HepG2 (cell line): ENCODE measurements at regions not wholly inside any gene's neighbourhood (a gene's known extent, or its start where the extent isn't known, plus 50 kb on each side); places are given as distances from the start of the nearest gene placed in this dataset.

Experiments
- SP5 ChIP-seq: IDR thresholded peaks from 2 replicates; pipeline ENCODE4 v1.6.1; 2016; ENCODE audit warnings: low read depth, borderline replicate concordance
- YY1 ChIP-seq: IDR thresholded peaks from 2 replicates; pipeline ENCODE4 v1.6.1; 2011; ENCODE audit warnings: low read length, low read depth, moderate library complexity, mild to moderate bottlenecking; ENCODE audit not compliant: insufficient read depth, insufficient replicate concordance
- ZSCAN29 ChIP-seq: sonication (generic); formaldehyde crosslinking; conservative IDR thresholded peaks from 2 replicates; pipeline ENCODE4 v1.4.0; 2020; ENCODE audit warnings: mild to moderate bottlenecking, missing genetic modification reagents
- TF ChIP-seq, protein P1 (sequence below): sonication (generic); formaldehyde crosslinking; IDR thresholded peaks from 2 replicates; pipeline ENCODE4 v1.9.0; 2021; ENCODE audit warnings: mild to moderate bottlenecking, missing genetic modification reagents
- TF ChIP-seq, protein P2 (sequence below): sonication (generic); formaldehyde crosslinking; IDR thresholded peaks from one replicate; pipeline ENCODE4 v1.5.1; 2020; ENCODE audit warnings: mild to moderate bottlenecking, missing genetic modification reagents; ENCODE audit errors: not compliant biosample characterization
- TF ChIP-seq, protein P3 (sequence below): sonication (generic); formaldehyde crosslinking; IDR thresholded peaks from 2 replicates; pipeline ENCODE4 v1.8.1; 2023; ENCODE audit warnings: mild to moderate bottlenecking, inconsistent platforms, moderate library complexity, missing genetic modification reagents, borderline replicate concordance

DNA sequence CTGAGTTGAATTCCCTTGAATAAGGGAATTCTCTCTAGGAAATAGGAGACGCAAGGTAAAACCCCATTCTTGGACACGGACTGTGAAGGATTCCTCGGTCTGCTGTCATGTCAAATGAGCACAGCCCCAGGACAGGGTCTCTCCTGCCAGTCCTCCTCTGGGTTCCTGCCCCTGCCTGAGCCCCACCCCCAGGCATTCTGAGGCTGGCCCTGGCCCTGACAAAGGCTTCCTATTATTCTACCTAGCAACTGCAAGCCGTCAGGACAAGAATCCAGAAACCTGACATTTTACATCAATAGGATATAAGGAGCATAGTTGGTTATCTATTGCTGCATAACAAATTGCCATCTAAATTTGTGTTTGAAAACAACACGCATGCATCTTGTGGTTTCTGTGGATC, 253.3 kb upstream of the AGAP1 start (continued):
- TF ChIP-seq, protein P1, sequence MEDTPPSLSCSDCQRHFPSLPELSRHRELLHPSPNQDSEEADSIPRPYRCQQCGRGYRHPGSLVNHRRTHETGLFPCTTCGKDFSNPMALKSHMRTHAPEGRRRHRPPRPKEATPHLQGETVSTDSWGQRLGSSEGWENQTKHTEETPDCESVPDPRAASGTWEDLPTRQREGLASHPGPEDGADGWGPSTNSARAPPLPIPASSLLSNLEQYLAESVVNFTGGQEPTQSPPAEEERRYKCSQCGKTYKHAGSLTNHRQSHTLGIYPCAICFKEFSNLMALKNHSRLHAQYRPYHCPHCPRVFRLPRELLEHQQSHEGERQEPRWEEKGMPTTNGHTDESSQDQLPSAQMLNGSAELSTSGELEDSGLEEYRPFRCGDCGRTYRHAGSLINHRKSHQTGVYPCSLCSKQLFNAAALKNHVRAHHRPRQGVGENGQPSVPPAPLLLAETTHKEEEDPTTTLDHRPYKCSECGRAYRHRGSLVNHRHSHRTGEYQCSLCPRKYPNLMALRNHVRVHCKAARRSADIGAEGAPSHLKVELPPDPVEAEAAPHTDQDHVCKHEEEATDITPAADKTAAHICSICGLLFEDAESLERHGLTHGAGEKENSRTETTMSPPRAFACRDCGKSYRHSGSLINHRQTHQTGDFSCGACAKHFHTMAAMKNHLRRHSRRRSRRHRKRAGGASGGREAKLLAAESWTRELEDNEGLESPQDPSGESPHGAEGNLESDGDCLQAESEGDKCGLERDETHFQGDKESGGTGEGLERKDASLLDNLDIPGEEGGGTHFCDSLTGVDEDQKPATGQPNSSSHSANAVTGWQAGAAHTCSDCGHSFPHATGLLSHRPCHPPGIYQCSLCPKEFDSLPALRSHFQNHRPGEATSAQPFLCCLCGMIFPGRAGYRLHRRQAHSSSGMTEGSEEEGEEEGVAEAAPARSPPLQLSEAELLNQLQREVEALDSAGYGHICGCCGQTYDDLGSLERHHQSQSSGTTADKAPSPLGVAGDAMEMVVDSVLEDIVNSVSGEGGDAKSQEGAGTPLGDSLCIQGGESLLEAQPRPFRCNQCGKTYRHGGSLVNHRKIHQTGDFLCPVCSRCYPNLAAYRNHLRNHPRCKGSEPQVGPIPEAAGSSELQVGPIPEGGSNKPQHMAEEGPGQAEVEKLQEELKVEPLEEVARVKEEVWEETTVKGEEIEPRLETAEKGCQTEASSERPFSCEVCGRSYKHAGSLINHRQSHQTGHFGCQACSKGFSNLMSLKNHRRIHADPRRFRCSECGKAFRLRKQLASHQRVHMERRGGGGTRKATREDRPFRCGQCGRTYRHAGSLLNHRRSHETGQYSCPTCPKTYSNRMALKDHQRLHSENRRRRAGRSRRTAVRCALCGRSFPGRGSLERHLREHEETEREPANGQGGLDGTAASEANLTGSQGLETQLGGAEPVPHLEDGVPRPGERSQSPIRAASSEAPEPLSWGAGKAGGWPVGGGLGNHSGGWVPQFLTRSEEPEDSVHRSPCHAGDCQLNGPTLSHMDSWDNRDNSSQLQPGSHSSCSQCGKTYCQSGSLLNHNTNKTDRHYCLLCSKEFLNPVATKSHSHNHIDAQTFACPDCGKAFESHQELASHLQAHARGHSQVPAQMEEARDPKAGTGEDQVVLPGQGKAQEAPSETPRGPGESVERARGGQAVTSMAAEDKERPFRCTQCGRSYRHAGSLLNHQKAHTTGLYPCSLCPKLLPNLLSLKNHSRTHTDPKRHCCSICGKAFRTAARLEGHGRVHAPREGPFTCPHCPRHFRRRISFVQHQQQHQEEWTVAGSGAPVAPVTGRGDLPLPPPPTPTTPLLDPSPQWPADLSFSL (CRISPR knock-in tag) = no peak
- TF ChIP-seq ZSCAN29 (CRISPR knock-in tag) (no peak), YY1 (no peak), SP5 (CRISPR knock-in tag) (no peak)
- TF ChIP-seq, protein P2, sequence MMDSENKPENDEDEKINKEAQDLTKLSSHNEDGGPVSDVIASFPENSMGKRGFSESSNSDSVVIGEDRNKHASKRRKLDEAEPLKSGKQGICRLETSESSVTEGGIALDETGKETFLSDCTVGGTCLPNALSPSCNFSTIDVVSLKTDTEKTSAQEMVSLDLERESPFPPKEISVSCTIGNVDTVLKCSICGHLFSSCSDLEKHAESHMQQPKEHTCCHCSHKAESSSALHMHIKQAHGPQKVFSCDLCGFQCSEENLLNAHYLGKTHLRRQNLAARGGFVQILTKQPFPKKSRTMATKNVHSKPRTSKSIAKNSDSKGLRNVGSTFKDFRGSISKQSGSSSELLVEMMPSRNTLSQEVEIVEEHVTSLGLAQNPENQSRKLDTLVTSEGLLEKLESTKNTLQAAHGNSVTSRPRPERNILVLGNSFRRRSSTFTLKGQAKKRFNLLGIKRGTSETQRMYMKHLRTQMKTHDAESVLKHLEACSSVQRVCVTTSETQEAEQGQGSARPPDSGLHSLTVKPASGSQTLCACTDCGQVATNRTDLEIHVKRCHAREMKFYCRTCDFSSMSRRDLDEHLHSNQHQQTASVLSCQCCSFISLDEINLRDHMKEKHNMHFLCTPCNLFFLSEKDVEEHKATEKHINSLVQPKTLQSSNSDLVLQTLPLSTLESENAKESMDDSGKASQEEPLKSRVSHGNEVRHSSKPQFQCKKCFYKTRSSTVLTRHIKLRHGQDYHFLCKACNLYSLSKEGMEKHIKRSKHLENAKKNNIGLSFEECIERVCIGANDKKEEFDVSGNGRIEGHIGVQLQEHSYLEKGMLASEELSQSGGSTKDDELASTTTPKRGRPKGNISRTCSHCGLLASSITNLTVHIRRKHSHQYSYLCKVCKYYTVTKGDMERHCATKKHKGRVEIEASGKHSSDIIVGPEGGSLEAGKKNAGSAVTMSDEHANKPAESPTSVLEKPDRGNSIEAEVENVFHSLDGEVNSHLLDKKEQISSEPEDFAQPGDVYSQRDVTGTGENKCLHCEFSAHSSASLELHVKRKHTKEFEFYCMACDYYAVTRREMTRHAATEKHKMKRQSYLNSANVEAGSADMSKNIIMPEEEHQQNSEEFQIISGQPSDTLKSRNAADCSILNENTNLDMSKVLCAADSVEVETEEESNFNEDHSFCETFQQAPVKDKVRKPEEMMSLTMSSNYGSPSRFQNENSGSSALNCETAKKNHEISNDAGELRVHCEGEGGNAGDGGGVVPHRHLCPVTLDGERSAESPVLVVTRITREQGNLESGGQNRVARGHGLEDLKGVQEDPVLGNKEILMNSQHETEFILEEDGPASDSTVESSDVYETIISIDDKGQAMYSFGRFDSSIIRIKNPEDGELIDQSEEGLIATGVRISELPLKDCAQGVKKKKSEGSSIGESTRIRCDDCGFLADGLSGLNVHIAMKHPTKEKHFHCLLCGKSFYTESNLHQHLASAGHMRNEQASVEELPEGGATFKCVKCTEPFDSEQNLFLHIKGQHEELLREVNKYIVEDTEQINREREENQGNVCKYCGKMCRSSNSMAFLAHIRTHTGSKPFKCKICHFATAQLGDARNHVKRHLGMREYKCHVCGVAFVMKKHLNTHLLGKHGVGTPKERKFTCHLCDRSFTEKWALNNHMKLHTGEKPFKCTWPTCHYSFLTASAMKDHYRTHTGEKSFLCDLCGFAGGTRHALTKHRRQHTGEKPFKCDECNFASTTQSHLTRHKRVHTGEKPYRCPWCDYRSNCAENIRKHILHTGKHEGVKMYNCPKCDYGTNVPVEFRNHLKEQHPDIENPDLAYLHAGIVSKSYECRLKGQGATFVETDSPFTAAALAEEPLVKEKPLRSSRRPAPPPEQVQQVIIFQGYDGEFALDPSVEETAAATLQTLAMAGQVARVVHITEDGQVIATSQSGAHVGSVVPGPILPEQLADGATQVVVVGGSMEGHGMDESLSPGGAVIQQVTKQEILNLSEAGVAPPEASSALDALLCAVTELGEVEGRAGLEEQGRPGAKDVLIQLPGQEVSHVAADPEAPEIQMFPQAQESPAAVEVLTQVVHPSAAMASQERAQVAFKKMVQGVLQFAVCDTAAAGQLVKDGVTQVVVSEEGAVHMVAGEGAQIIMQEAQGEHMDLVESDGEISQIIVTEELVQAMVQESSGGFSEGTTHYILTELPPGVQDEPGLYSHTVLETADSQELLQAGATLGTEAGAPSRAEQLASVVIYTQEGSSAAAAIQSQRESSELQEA (CRISPR knock-in tag) = no peak
- TF ChIP-seq, protein P3, sequence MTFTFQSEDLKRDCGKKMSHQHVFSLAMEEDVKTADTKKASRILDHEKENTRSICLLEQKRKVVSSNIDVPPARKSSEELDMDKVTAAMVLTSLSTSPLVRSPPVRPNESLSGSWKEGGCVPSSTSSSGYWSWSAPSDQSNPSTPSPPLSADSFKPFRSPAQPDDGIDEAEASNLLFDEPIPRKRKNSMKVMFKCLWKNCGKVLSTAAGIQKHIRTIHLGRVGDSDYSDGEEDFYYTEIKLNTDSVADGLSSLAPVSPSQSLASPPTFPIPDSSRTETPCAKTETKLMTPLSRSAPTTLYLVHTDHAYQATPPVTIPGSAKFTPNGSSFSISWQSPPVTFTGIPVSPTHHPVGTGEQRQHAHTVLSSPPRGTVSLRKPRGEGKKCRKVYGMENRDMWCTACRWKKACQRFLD = no peak
